Fibroblast of pulmonary artery (primary cell): ENCODE measurements at regions not wholly inside any gene's neighbourhood (a gene's known extent, or its start where the extent isn't known, plus 50 kb on each side); places are given as distances from the start of the nearest gene placed in this dataset.
"Not testable (repeated sequence)": the region's sequence is repeated elsewhere in the genome, so short reads cannot be mapped to it uniquely, and the experiment has no call there.

Experiments
- DNase-seq: peaks from one replicate; pipeline ENCODE4 v3.0.0-alpha.2; 2010; ENCODE audit warnings: low read depth
- H3K4me3 ChIP-seq: replicated peaks from 2 replicates; pipeline ENCODE4 v1.5.1; 2011; ENCODE audit warnings: low read depth, mild to moderate bottlenecking, control low read depth, low read length, moderate library complexity
- CTCF ChIP-seq: IDR thresholded peaks from 2 replicates; pipeline ENCODE4 v1.5.1; 2011; ENCODE audit warnings: mild to moderate bottlenecking, control low read depth, low read length, inconsistent platforms; ENCODE audit errors: missing control alignments

DNA sequence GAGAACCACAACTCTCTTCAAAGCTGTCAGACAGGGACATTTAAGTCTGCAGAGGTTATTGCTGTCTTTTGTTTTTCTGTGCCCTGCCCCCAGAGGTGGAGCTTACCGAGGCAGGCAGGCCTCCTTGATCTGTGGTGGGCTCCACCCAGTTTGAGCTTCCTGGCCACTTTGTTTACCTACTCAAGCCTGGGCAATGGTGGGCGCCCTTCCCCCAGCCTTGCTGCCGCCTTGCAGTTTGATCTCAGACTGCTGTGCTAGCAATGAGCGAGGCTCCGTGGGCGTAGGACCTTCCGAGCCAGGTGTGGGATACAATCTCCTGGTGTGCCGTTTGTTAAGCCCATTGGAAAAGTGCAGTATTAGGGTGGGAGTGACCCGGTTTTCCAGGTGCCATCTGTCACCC lies 822.1 kb downstream of the KCNMA1 start:
- not testable (repeated sequence) for H3K4me3 ChIP-seq, DNase-seq

- H3K4me3 ChIP-seq, result no peak overlapping the region
- TF ChIP-seq CTCF, result no peak
- no peak for DNase-seq
Observed at GRCh38 chr10:76811430-76811829, 826.2 kb downstream of the KCNMA1 start.

DNA sequence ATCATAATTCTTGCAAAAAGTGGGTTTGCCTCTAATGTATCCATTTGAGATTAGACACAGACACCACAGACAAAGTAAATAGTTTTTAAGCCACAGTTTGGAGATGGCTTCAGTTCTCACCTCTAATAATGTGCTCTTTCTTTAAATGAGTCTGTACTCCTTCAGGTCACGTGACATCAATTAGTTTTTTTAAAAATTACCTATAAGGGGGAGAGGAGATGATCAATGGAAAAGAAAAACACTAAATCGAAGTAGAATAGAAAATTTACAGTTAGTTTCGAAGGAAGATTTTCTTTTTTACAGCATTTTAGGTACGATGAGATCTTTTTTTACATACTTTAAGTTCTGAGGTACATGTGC lies 849.2 kb downstream of the KCNMA1 start:
- no peak for DNase-seq
- TF ChIP-seq CTCF, result no peak

GRCh38 chr10:76787746-76788451 lies 849.7 kb downstream of the KCNMA1 start:
- no peak for TF ChIP-seq CTCF
- no peak overlapping the region for H3K4me3 ChIP-seq
- DNase-seq, result no peak

More for the DNA sequence above, 849.2 kb downstream of the KCNMA1 start:
- no peak overlapping the region for H3K4me3 ChIP-seq

DNA sequence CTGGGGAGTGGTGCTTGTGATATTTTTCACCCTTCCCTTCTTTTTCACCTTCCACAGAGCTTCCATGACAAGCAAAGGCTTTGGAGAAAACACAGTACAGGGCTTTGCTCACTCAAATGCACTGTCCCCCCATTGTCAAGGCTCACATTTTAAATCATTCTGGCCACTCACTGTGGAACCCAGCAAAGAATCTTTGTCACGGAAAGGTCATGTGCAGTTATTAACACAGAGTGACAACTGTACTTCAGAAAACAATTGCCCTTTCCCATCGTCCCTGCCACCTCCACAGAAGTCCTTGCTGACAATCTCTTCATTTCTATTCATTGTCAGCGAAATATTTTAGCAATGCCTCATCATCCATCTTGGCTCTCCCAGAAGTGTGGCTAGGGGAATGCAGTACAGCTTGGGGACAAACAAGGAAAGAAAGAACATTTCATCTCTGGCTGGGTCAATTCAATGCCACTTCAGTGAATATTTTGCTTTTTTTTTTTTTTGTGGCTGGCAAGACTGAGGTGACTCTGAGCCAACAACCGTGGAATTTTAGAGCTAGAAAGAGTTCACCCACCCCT lies 851.0 kb downstream of the KCNMA1 start:
- H3K4me3 ChIP-seq, result no peak overlapping the region
- TF ChIP-seq CTCF, result no peak
- no peak for DNase-seq

DNA sequence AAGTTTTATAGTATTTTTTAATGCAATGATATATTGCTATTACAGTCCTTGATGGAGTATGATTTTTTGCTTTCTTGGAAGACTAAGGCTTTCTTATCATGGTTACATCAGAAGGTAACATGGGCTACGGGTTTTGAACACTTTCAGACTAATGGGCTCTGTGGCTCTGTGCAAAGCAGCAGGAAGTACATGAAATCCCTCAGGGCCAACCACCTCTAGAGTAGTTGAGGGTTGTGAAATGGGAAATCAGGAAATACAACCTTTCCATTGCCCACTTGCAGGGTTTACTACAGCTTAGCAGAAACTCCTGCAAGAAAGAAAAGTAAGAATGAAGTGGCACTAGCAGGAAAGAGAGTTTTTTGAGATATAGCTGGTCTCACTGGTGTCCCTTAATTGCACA lies 853.5 kb downstream of the KCNMA1 start:
- no peak overlapping the region for H3K4me3 ChIP-seq
- no peak for TF ChIP-seq CTCF
- DNase-seq, result no peak

GRCh38 chr10:76779796-76780301 lies 857.8 kb downstream of the KCNMA1 start:
- no peak for TF ChIP-seq CTCF
- DNase-seq, result no peak
- H3K4me3 ChIP-seq, result no peak overlapping the region
